Stimulated activated CD4-positive, alpha-beta T cell treated with anti-CD3 and anti-CD28 coated beads, Interleukin-12 subunit alpha, Interleukin-12 subunit beta, amount 100 ng/mL, for 4 hours (primary cell): ENCODE measurements at regions not wholly inside any gene's neighbourhood (a gene's known extent, or its start where the extent isn't known, plus 50 kb on each side); places are given as distances from the start of the nearest gene placed in this dataset.

Source experiments
- DNase-seq: peaks from one replicate; pipeline ENCODE4 v3.0.0-alpha.2; 2020

GRCh38 chr16:59759296-59759695 is 1025.2 kb upstream of the GOT2 start:
- no peak for DNase-seq

DNA sequence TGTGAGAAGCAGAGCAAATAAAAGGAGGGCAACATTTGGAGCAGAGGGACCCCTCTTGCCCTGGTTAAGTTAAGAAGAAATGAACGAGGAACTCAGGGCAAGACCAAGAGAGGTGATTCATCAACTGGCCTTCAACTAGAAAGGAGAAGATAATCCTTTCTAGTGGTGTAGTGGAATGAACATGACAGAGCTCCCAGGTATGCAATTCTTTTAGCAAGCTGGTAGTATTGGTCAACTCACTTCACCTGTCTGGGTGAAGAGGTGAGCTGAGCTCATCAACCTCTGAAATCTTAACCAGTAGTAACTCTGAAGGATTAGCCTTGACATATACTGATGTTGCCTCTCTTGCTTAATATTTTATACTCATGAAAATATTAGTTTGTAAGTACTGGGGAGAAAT is 1024.7 kb upstream of the GOT2 start:
- DNase-seq, result no peak

DNA sequence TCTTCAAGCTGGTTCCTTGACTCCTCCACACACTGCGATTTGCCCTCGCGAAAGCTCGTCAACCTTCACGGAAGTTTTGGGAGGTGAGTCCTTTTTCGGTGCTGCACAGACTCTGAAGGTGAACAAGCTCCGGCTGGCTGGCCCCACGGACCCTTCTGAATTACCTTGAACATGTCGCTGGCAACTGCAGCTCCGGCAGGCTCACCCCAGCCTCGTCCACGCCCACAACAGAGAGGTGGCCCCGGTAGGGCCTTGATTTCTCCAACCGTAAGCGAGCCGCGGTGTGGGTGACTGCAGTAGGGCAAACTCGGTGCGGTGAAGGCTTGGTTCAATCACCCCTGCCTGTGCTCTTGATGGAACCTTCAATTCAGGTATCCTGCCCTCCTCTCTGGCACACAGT is 1020.7 kb upstream of the GOT2 start:
- no peak for DNase-seq

GRCh38 chr16:59749662-59750336 is 1015.7 kb upstream of the GOT2 start:
- no peak for DNase-seq

DNA sequence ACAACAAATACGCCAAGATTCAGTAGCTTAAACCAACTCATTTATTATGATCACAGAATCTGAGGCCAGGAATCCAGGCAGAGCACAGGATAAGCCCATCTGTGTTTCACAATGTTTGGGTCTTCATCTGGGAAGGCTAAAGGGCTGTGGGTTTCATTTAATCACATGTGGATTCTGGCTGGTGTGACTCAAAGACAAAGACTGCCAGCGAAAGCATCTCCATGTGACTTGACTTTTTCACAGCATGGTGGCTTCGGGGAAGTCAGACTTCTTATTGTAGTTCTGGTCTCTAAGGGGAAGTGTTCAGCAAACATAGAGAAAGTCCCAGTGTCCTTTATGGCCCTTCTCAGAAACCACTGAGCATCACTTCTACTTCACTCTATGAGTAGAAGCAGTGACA is 1014.4 kb upstream of the GOT2 start:
- no peak for DNase-seq

GRCh38 chr16:59743504-59743903 is 1009.4 kb upstream of the GOT2 start:
- no peak for DNase-seq

GRCh38 chr16:59740858-59741257 is 1006.7 kb upstream of the GOT2 start:
- no peak for DNase-seq

DNA sequence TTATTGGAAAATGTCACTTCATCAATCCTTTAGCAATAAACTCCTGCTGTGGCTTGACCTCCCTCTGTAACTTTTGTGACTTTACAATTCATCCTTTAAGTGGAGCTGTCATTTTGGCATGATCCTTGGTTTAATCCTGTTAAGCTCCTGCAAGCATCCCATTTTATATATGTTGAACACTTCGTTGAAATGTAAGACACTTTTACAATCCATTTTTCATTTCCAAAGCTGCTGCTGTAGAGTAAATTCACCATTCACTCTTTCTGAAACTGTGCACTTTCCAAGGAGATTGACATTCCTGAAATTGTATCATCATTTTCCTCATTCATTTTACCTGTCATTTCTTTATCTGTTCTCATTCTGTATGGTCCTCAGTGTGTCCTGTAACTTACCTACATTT is 1003.2 kb upstream of the GOT2 start:
- DNase-seq, result no peak

DNA sequence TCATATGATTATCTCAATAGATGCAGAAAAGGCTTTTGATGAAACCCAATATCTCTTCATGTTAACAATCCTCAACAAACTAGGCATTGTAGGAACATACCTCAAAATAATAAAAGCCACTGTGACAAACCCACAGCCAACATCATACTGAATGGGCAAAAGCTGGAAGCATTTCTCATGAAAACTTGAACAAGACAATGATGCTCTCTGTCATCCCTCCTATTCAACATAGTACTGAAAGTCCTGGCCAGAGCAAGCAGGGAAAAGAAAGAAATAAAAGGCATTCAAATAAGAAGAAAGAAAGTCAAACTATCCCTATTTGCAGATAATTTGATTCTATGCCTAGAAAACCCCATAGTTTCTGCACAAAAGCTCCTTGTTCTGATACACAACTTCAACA is 999.2 kb upstream of the GOT2 start:
- DNase-seq, result no peak

GRCh38 chr16:59729613-59730012 is 995.5 kb upstream of the GOT2 start:
- no peak for DNase-seq

GRCh38 chr16:59719121-59719520 is 985.0 kb upstream of the GOT2 start:
- DNase-seq, result no peak

- no peak for DNase-seq
Observed at GRCh38 chr16:59707436-59708226, 973.5 kb upstream of the GOT2 start.

GRCh38 chr16:59701963-59702930 is 968.1 kb upstream of the GOT2 start:
- no peak for DNase-seq

DNA sequence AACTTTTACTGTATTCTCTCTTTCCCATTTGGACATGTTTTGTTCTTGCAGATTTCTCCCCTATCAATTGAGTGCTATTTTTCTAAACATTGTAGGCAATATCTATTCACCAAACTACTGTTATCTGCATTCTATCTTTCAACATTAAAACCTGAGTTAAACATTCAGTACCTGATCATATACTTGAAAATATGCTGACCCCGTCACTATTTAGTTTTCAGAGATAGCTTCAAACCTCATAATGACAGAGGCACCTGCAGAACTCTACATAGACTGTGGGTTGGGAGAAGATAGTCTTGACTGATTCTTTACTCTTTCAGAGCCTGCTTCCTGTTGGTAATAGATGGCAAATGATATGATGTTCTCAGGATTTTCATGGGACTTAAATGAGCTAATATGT is 965.7 kb upstream of the GOT2 start:
- no peak for DNase-seq

DNA sequence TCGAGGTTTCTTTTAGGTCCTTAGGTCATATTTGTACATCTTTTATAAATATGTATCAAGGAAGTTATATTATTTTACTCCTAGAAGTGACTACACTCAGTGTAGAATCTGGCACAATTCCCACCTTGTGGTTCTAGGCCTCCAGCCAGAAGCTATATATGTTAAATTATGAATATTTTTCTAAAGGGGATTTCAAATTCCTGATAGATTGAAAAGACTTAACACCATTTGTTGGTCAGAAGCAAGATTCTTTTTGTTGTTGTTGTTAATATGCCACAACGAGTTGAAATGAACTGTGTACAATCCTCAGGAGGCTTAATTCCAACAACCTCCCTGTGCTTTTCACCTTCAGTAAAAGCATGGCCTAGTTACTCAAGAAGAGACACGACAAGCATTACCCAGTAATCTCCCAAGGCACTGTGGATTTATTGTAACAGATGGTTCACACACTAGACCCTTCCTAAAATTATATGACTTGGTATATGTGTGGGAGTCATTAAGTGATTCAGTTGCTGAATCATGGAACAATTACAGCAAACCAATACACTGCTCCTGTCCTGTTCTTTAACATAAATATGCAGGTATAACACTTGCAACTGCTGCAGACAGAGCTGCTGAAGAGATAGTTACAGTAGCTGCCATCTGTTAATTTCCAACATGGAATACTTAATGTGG is 964.4 kb upstream of the GOT2 start:
- DNase-seq, result no peak

- DNase-seq, result no peak
Observed at GRCh38 chr16:59697761-59698160, 963.6 kb upstream of the GOT2 start.

GRCh38 chr16:59697236-59697635 is 963.1 kb upstream of the GOT2 start:
- no peak for DNase-seq

DNA sequence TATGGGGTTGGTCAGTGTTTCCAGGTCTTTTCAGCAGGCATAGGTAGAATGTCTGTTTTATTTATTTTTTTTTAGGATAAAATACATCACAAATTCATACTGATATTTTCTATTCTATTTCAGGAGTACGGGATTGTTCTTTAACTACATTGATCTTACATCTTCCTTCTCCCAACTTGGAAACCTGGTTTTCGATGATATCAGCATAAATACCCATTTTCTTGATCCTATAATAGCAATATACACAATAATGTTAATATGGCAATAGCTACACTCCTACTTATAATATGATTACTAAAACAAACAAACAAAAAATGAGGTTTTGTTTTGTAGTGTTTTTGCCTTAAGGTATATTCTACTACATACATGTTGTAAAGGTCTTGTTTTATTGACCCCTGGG is 962.4 kb upstream of the GOT2 start:
- no peak for DNase-seq

DNA sequence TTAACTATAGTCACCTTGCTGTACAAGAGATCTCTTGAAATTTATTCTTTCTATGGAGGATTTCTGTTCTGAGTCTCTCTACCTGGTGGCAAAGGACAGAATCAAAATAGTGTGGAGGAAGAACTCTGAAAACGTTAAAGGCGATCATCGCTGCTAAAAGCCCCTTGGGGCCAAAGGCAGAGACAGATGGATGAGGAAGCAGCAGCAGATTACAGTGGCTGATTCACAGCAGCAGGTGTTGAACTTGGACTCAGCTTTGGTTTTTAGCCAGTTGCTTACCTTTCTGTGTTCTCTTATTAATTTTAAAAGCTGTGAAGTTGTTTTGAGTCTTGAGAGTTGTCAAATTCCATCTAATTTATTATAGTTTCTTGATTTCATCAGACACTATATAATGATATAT is 956.1 kb upstream of the GOT2 start:
- DNase-seq, result no peak

DNA sequence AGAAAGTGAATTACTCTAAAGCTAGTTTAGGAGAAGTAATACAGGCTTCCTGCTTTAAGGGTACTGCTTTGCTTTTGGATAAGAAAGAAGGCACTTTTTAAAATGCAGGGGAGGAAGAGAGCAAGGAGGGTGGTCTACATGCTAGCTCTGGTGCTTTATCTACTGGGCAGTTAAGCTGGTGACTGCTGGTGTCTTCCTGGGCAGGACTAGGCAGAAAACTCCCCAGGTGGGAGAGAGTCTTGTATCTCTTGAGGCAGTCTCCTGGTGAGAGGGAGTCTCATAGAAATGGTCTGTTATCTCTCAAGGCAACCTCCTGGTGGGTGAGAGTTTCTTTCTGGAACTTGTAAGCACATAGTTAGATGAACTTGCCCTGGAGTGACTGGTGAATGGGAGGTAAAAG is 953.9 kb upstream of the GOT2 start:
- DNase-seq, result no peak

GRCh38 chr16:59686405-59686804 is 952.3 kb upstream of the GOT2 start:
- DNase-seq, result no peak

GRCh38 chr16:59684911-59685310 is 950.8 kb upstream of the GOT2 start:
- no peak for DNase-seq

- DNase-seq, result no peak
Observed at GRCh38 chr16:59683709-59684108, 949.6 kb upstream of the GOT2 start.
